GM12865 (cell line): ENCODE measurements at regions not wholly inside any gene's neighbourhood (a gene's known extent, or its start where the extent isn't known, plus 50 kb on each side); places are given as distances from the start of the nearest gene placed in this dataset.
A peak's percentile ranks its signal among the peaks of the same experiment; 100 is the strongest.

ENCODE experiments used
- DNase-seq: peaks from one replicate; pipeline ENCODE4 v3.0.0; 2010; ENCODE audit warnings: low read depth
- H3K4me3 ChIP-seq: 2 replicates; pipeline ENCODE4 v1.5.1; 2011; ENCODE audit warnings: mild to moderate bottlenecking, low read depth, low read length, control low read depth
- TF ChIP-seq, protein P1 (sequence below): IDR thresholded peaks from 2 replicates; pipeline ENCODE4 v1.5.1; 2011; ENCODE audit warnings: low read length, control low read depth, low read depth, inconsistent platforms; ENCODE audit not compliant: insufficient read depth; ENCODE audit errors: missing control alignments

DNA sequence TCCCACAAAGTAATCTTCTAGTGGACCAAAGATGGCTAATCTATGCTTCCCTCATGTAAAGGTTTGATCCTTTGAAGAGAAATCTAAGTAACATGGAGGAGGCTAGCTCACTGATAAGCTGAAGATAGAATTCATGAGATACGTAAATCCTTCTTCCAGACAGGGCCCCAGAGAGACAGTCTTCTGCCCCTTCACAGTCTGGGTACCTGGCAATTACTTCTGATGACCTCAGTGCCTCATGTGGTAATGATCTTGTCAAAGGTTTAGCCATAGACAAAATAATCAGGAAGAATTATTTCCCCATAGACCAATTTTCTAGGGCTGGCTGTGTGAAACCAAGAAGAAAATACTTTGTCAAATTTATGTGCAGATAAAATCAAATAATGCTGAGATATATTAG, 495.8 kb downstream of the METTL4 start:
- TF ChIP-seq, protein P1, sequence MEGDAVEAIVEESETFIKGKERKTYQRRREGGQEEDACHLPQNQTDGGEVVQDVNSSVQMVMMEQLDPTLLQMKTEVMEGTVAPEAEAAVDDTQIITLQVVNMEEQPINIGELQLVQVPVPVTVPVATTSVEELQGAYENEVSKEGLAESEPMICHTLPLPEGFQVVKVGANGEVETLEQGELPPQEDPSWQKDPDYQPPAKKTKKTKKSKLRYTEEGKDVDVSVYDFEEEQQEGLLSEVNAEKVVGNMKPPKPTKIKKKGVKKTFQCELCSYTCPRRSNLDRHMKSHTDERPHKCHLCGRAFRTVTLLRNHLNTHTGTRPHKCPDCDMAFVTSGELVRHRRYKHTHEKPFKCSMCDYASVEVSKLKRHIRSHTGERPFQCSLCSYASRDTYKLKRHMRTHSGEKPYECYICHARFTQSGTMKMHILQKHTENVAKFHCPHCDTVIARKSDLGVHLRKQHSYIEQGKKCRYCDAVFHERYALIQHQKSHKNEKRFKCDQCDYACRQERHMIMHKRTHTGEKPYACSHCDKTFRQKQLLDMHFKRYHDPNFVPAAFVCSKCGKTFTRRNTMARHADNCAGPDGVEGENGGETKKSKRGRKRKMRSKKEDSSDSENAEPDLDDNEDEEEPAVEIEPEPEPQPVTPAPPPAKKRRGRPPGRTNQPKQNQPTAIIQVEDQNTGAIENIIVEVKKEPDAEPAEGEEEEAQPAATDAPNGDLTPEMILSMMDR, result no peak

GRCh38 chr18:2082676-2083075, 488.6 kb downstream of the METTL4 start:
- TF ChIP-seq, protein P1, result no peak
- no peak overlapping the region for H3K4me3 ChIP-seq
- no peak for DNase-seq

More for the DNA sequence above, 495.8 kb downstream of the METTL4 start:
- no peak overlapping the region for H3K4me3 ChIP-seq
- no peak for DNase-seq

DNA sequence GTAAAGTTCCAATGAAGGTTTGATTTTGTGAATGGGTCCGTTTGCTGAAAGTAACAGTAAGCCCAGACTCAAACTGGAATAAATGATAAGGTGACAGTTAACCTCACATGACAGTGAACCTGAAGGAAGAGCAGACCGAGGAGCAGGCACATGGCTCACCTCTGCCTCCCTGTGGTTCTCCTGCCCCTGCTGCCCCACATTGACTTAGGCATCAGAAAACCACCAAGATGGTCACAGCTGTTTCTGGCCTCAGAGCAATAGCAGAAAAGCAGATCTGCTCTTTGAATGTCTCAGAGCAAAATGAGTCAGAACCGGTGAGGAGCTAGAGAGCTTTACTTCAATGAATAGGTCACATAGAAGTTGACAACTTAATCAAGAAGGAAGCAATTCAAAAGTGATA, 487.6 kb downstream of the METTL4 start:
- TF ChIP-seq, protein P1, result peak; percentile 27
- H3K4me3 ChIP-seq, result no peak overlapping the region
- DNase-seq, result peak; percentile 14

DNA sequence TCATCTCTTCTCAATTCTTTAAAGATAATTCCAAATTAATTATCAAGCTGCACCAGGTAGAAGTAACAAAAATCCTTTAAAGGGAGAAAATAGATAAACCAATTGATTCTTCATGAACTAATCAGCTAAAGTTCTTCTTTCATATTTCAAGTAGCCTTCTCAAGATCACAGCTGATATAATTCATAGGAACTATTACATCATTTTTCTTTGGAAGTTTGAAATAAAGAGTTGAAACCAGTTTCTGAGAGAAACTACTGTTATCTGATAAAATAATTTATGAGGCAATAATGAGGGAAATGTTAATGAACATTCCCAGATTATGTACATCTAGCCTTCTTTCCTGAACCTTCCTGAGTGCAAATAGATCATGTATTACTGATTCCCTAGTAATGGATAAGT, 484.9 kb downstream of the METTL4 start:
- no peak for DNase-seq
- no peak overlapping the region for H3K4me3 ChIP-seq
- TF ChIP-seq, protein P1, result no peak

GRCh38 chr18:2087877-2088673, 483.2 kb downstream of the METTL4 start:
- H3K4me3 ChIP-seq, result no peak overlapping the region
- TF ChIP-seq, protein P1, result no peak
- no peak for DNase-seq

DNA sequence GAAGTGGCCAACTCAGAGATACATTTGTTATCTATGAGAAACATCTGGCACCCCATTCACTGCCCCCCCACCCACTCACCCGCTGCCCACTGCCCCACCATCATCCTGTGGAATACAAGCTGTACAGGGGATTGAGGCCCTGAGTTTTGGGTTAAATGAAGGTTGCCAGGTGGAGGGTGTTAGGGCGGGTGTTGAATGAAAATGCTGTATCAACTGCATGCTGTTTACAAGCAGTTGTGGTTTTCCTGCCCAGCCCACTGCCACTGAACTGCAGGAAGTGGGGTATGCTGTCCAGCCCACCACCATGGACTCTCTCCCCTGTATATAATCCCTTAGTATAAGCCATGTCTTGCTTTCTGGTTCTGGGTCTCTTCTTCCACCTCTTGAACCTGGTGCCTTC, 481.9 kb downstream of the METTL4 start:
- no peak for DNase-seq
- H3K4me3 ChIP-seq, result no peak overlapping the region
- TF ChIP-seq, protein P1, result no peak

DNA sequence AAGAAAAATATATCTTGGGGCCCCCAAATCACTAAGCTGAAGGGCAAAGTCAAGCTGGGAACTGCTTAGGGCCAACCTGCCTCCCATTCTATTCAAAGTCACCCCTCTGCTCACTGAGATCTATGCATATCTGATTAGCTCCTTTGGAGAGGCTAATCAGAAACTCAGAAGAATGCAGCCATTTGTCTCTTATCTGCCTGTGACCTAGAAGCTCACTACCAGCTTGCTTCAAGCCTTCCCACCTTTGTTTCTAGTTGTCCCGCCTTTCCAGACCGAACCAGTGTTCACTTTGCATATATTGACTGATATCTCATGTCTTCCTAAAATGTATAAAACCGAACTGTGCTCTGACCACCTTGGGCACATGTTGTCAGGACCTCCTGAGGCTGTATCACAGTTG, 479.4 kb downstream of the METTL4 start:
- DNase-seq, result no peak
- TF ChIP-seq, protein P1, result no peak
- no peak overlapping the region for H3K4me3 ChIP-seq
